ENCODE measurements at regions not wholly inside any gene's neighbourhood (a gene's known extent, or its start where the extent isn't known, plus 50 kb on each side); places are given as distances from the start of the nearest gene placed in this dataset.
A peak's percentile ranks its signal among the peaks of the same experiment; 100 is the strongest.
"Not testable (repeated sequence)": the region's sequence is repeated elsewhere in the genome, so short reads cannot be mapped to it uniquely, and the experiment has no call there.

DNA sequence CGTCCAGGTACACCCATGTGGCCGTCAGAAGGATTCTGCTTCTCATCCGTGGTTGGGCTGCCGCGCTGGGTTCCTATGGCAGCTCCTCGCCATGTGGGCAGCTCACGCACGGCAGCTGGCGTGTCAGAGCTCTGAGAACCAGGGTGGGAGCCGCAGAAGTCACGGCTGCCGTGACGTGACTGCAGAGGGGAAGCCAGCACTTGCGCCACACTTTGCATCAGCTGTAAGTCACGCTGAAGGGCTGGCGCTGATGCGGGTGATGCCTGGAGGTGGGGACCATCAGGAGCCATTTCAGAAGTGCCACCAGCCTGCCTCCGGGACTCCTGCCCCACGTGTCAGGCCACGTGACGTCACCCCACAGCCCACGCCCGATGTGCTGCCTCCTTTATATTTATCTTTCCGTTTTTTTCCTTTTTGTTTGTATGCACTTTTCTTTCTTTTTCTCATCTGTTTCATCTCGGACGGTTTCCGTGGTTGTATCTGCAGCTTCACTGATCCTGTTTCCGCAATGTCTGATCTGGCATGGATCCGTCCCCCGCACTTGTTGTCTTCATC, 133.2 kb downstream of the IGLL1 start:
- Mint-ChIP-seq H3K27me3 (ENCODE audit: unreplicated experiment) (peaks cover 5% of the 10 kb centered on the region), H3K4me1 (ENCODE audit: low read depth, unreplicated experiment) (no peaks in the 10 kb centered on the region), H3K9me3 (ENCODE audit: unreplicated experiment) (peaks cover 6% of the 10 kb centered on the region), H3K4me3 (ENCODE audit: unreplicated experiment) (no peak overlapping the region), H3K27ac (ENCODE audit: unreplicated experiment) (no peak overlapping the region), H3K36me3 (ENCODE audit: unreplicated experiment) (peaks cover 23% of the 10 kb centered on the region)
- TF ChIP-seq, protein P1, sequence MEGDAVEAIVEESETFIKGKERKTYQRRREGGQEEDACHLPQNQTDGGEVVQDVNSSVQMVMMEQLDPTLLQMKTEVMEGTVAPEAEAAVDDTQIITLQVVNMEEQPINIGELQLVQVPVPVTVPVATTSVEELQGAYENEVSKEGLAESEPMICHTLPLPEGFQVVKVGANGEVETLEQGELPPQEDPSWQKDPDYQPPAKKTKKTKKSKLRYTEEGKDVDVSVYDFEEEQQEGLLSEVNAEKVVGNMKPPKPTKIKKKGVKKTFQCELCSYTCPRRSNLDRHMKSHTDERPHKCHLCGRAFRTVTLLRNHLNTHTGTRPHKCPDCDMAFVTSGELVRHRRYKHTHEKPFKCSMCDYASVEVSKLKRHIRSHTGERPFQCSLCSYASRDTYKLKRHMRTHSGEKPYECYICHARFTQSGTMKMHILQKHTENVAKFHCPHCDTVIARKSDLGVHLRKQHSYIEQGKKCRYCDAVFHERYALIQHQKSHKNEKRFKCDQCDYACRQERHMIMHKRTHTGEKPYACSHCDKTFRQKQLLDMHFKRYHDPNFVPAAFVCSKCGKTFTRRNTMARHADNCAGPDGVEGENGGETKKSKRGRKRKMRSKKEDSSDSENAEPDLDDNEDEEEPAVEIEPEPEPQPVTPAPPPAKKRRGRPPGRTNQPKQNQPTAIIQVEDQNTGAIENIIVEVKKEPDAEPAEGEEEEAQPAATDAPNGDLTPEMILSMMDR (IDR thresholded peaks at IDR 0.05; ENCODE audit: partially characterized antibody, unreplicated experiment): no peak
- no peak for DNase-seq

DNA sequence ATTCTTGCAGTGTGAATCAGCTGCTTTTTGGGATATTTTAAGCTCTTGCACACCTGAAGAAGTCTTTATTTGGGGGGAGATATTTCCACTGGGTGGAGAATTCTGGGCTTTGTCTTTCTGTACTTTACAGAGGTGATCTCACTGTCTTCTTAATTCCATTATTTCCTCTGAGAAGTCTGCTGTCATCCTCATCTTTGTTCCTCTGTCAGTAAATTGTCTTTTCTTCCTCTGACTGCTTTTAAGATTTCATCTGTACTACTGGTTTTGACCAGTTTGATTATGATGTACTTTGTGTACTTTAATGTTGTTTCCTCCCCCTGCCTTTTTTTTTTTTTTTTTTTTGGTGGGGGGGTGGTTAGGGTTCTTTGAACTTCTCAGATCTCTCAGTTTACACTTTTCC, 133.9 kb downstream of the IGLL1 start:
- not testable (repeated sequence) for H3K27me3 Mint-ChIP-seq (ENCODE audit: unreplicated experiment); H3K27ac Mint-ChIP-seq (ENCODE audit: unreplicated experiment); H3K9me3 Mint-ChIP-seq (ENCODE audit: unreplicated experiment); H3K4me3 Mint-ChIP-seq (ENCODE audit: unreplicated experiment); H3K4me1 Mint-ChIP-seq (ENCODE audit: low read depth, unreplicated experiment); DNase-seq
- H3K36me3 Mint-ChIP-seq (ENCODE audit: unreplicated experiment): peaks cover 23% of the 10 kb centered on the region

GRCh38 chr22:23443905-23444304, 136.2 kb downstream of the IGLL1 start:
- H3K27me3 Mint-ChIP-seq (ENCODE audit: unreplicated experiment); DNase-seq; H3K4me1 Mint-ChIP-seq (ENCODE audit: low read depth, unreplicated experiment); H3K27ac Mint-ChIP-seq (ENCODE audit: unreplicated experiment); H3K9me3 Mint-ChIP-seq (ENCODE audit: unreplicated experiment); H3K4me3 Mint-ChIP-seq (ENCODE audit: unreplicated experiment): not testable (repeated sequence)
- peaks cover 31% of the 10 kb centered on the region for H3K36me3 Mint-ChIP-seq (ENCODE audit: unreplicated experiment)

DNA sequence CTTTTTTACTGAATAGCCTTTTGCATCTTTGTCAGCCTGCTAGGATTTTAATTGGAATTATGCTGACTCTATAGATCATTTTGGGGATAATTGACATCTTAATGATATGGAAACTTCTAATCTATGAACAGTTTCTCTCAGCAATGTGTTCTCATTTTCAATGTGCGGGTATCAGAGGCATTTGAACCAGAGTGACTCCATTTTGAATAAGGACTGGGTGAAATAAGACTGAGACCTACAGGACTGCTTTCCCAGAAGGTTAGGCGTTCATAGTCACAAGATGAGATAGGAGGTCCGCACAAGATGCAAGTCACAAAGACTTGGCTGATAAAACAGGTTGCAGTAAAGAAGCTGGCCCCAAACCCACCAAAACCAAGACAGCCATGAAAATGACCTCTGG, 140.5 kb downstream of the IGLL1 start:
- H3K27me3 Mint-ChIP-seq (ENCODE audit: unreplicated experiment); H3K4me3 Mint-ChIP-seq (ENCODE audit: unreplicated experiment); H3K4me1 Mint-ChIP-seq (ENCODE audit: low read depth, unreplicated experiment); H3K9me3 Mint-ChIP-seq (ENCODE audit: unreplicated experiment); H3K27ac Mint-ChIP-seq (ENCODE audit: unreplicated experiment); DNase-seq: not testable (repeated sequence)
- peaks cover 21% of the 10 kb centered on the region for H3K36me3 Mint-ChIP-seq (ENCODE audit: unreplicated experiment)

DNA sequence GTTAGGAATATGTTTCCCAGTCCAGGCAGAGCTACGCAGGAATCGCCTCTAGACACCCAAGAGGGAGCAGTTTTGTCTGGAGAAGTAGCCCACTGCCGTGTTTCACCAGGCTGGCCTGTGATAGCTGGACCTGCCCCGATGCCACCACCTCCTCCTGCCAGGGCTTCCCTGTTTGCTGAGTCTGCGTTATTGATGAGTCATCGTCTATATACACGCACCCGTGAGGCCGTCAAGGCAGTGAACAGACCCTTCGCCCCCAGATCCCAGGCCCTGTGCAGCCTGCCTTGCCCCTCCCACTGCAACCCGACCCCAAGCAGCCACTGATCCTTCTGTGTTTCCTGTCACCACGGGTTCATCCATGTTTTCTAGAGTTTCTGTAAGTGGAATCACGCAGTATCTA, 141.9 kb downstream of the IGLL1 start:
- no peak for DNase-seq
- Mint-ChIP-seq H3K36me3 (ENCODE audit: unreplicated experiment) (peaks cover 15% of the 10 kb centered on the region), H3K27me3 (ENCODE audit: unreplicated experiment) (peaks cover 4% of the 10 kb centered on the region), H3K9me3 (ENCODE audit: unreplicated experiment) (no peaks in the 10 kb centered on the region), H3K4me1 (ENCODE audit: low read depth, unreplicated experiment) (peaks cover 7% of the 10 kb centered on the region), H3K4me3 (ENCODE audit: unreplicated experiment) (no peak overlapping the region), H3K27ac (ENCODE audit: unreplicated experiment) (no peak overlapping the region)
- TF ChIP-seq, protein P1 (IDR thresholded peaks at IDR 0.05; ENCODE audit: partially characterized antibody, unreplicated experiment): no peak

DNA sequence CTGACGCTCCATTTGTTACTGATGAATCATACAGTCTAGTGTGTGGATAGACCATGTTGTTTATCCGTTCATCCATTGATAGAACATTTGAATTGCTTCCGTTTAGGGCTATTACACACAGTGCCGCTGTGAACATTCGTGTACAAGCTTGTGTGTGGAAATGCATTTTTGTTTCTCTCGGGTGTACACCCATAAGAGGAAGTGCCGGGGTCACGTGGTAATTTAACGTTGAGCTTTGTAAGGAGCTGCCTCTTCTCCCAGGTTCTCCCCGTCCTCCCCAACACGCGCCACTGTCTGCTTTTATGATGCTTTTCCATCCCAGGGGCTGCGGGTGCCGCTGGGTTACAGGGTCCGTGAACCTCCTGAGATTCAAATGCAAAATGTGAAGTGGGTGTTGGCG, 142.3 kb downstream of the IGLL1 start:
- H3K4me3 Mint-ChIP-seq (ENCODE audit: unreplicated experiment): no peak overlapping the region
- peaks cover 12% of the 10 kb centered on the region for H3K4me1 Mint-ChIP-seq (ENCODE audit: low read depth, unreplicated experiment)
- H3K27ac Mint-ChIP-seq (ENCODE audit: unreplicated experiment): no peak overlapping the region
- peaks cover 4% of the 10 kb centered on the region for H3K27me3 Mint-ChIP-seq (ENCODE audit: unreplicated experiment)
- peaks cover 15% of the 10 kb centered on the region for H3K36me3 Mint-ChIP-seq (ENCODE audit: unreplicated experiment)
- TF ChIP-seq, protein P1 (IDR thresholded peaks at IDR 0.05; ENCODE audit: partially characterized antibody, unreplicated experiment): no peak
- DNase-seq: no peak
- no peaks in the 10 kb centered on the region for H3K9me3 Mint-ChIP-seq (ENCODE audit: unreplicated experiment)

- H3K27me3 Mint-ChIP-seq (ENCODE audit: unreplicated experiment); H3K4me3 Mint-ChIP-seq (ENCODE audit: unreplicated experiment); DNase-seq; H3K27ac Mint-ChIP-seq (ENCODE audit: unreplicated experiment); H3K9me3 Mint-ChIP-seq (ENCODE audit: unreplicated experiment): not testable (repeated sequence)
- Mint-ChIP-seq H3K4me1 (ENCODE audit: low read depth, unreplicated experiment) (peaks cover 16% of the 10 kb centered on the region), H3K36me3 (ENCODE audit: unreplicated experiment) (peaks cover 15% of the 10 kb centered on the region)
Observed at GRCh38 chr22:23437107-23437395, 143.0 kb downstream of the IGLL1 start.

DNA sequence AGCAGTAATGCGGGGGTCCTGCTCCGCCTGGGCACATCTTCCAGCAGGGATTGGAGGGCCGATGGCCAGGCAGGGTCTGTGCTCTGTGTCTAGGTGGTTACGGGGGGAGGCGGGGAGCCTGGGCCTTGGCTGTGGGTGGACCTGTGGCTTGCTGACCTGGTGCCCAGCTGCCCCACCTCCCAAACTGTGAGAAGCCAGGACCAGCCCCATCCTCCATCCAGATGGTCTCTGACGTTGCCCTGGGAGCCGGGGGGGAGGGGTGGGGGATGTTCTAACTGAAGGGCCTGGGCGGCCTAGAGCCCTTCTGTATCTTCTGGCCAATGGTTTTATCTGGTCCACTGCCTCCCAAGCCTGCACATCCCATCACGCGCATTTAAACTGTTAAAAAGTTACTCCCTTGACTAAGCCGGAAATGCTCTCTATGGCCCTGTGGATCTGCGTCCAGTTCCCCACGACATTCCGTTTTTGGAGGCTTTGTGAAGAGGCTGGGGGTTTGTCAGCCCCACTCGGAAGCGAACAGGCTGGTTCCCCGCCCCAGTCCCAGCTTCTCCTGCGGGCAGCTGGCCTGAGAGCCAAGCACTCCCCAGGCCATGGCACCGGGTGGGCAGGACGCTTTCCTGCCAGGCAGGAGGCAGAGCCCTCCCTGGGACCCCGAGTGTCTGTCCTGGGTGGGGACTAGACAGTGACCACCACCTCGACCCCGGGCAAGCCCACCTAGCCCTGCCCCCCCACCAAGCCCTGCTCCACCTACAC, 143.6 kb downstream of the IGLL1 start:
- not testable (repeated sequence) for H3K9me3 Mint-ChIP-seq (ENCODE audit: unreplicated experiment); H3K4me3 Mint-ChIP-seq (ENCODE audit: unreplicated experiment); DNase-seq; H3K27me3 Mint-ChIP-seq (ENCODE audit: unreplicated experiment)
- H3K36me3 Mint-ChIP-seq (ENCODE audit: unreplicated experiment): peaks cover 15% of the 10 kb centered on the region
- H3K4me1 Mint-ChIP-seq (ENCODE audit: low read depth, unreplicated experiment): peaks cover 21% of the 10 kb centered on the region
- peak overlapping the region; percentile 43 for H3K27ac Mint-ChIP-seq (ENCODE audit: unreplicated experiment)

- not testable (repeated sequence) for H3K27ac Mint-ChIP-seq (ENCODE audit: unreplicated experiment); DNase-seq; H3K4me3 Mint-ChIP-seq (ENCODE audit: unreplicated experiment); H3K9me3 Mint-ChIP-seq (ENCODE audit: unreplicated experiment)
- Mint-ChIP-seq H3K27me3 (ENCODE audit: unreplicated experiment) (peaks cover 12% of the 10 kb centered on the region), H3K36me3 (ENCODE audit: unreplicated experiment) (peaks cover 18% of the 10 kb centered on the region), H3K4me1 (ENCODE audit: low read depth, unreplicated experiment) (peaks cover 28% of the 10 kb centered on the region)
Observed at GRCh38 chr22:23435186-23435585, 144.9 kb downstream of the IGLL1 start.

Data from glutamatergic neuron (in vitro differentiated cells).